HEK293T (cell line): ENCODE measurements at regions not wholly inside any gene's neighbourhood (a gene's known extent, or its start where the extent isn't known, plus 50 kb on each side); places are given as distances from the start of the nearest gene placed in this dataset.

Experiments
- BHLHE40 ChIP-seq: fragments of 450-650 bp; IDR thresholded peaks from 2 replicates; pipeline ENCODE4 v1.6.1; 2016; ENCODE audit warnings: mild to moderate bottlenecking, moderate library complexity, borderline replicate concordance
- FOXA1 ChIP-seq: fragments of 450-650 bp; IDR thresholded peaks from 2 replicates; pipeline ENCODE4 v1.6.1; 2016; ENCODE audit warnings: mild to moderate bottlenecking
- FOXK2 ChIP-seq: fragments of 450-650 bp; IDR thresholded peaks from 2 replicates; pipeline ENCODE4 v1.6.1; 2016; ENCODE audit warnings: mild to moderate bottlenecking
- FOXM1 ChIP-seq: fragments of 450-650 bp; IDR thresholded peaks from 2 replicates; pipeline ENCODE4 v1.6.1; 2017; ENCODE audit warnings: mild to moderate bottlenecking, borderline replicate concordance
- HDGF ChIP-seq: fragments of 450-650 bp; IDR thresholded peaks from 2 replicates; pipeline ENCODE4 v1.6.1; 2017; ENCODE audit warnings: antibody characterized with exemption, borderline replicate concordance
- SP1 ChIP-seq: fragments of 450-650 bp; IDR thresholded peaks from 2 replicates; pipeline ENCODE4 v1.6.1; 2017
- SUZ12 ChIP-seq: fragments of 450-650 bp; IDR thresholded peaks from 2 replicates; pipeline ENCODE4 v1.6.1; 2016; ENCODE audit warnings: mild to moderate bottlenecking
- TARDBP ChIP-seq: fragments of 450-650 bp; IDR thresholded peaks from 2 replicates; pipeline ENCODE4 v1.6.1; 2016

GRCh38 chr10:10460451-10460850 lies 557.2 kb upstream of the CELF2 start:
- TF ChIP-seq FOXM1, result no peak
- no peak for TF ChIP-seq BHLHE40
- no peak for TF ChIP-seq SUZ12
- TF ChIP-seq TARDBP, result no peak
- TF ChIP-seq SP1, result no peak
- TF ChIP-seq FOXA1, result no peak
- no peak for TF ChIP-seq HDGF
- TF ChIP-seq FOXK2, result no peak
